DOHH2 (cell line): ENCODE measurements at regions not wholly inside any gene's neighbourhood (a gene's known extent, or its start where the extent isn't known, plus 50 kb on each side); places are given as distances from the start of the nearest gene placed in this dataset.

Experiments
- H3F3A ChIP-seq: fragments of 200-600 bp; sonication (generic), shearing (Covaris generic); 2 replicates; pipeline ENCODE4 v1.6.0; 2016; ENCODE audit warnings: antibody characterized with exemption, mild to moderate bottlenecking; ENCODE audit not compliant: control insufficient read depth, insufficient read depth
- H3K27ac ChIP-seq: fragments of 200-600 bp; sonication (generic); 2 replicates; pipeline ENCODE4 v1.5.1; 2014; ENCODE audit warnings: low read depth, mild to moderate bottlenecking, low read length, moderate library complexity
- H3K27me3 ChIP-seq: fragments of 200-600 bp; sonication (generic); 2 replicates; pipeline ENCODE4 v1.6.1; 2014; ENCODE audit warnings: mild to moderate bottlenecking, low read length, mixed read lengths; ENCODE audit not compliant: control insufficient read depth
- H3K36me3 ChIP-seq: fragments of 200-600 bp; sonication (generic); 2 replicates; pipeline ENCODE4 v1.6.1; 2014; ENCODE audit warnings: mild to moderate bottlenecking, low read length, moderate library complexity, mixed read lengths; ENCODE audit not compliant: control insufficient read depth
- H3K4me1 ChIP-seq: fragments of 200-600 bp; sonication (generic); 2 replicates; pipeline ENCODE4 v1.6.1; 2014; ENCODE audit warnings: mild to moderate bottlenecking, low read length, mixed read lengths; ENCODE audit not compliant: control insufficient read depth
- H3K4me2 ChIP-seq: fragments of 200-600 bp; sonication (generic); 2 replicates; pipeline ENCODE4 v1.6.0; 2014; ENCODE audit warnings: mild to moderate bottlenecking, low read length, moderate library complexity
- H3K4me3 ChIP-seq: fragments of 200-600 bp; sonication (generic); 2 replicates; pipeline ENCODE4 v1.5.1; 2014; ENCODE audit warnings: mild to moderate bottlenecking, low read length, mixed read lengths
- H3K79me2 ChIP-seq: fragments of 200-600 bp; sonication (generic); 2 replicates; pipeline ENCODE4 v1.6.1; 2014; ENCODE audit warnings: mild to moderate bottlenecking, low read length, mixed read lengths; ENCODE audit not compliant: control insufficient read depth
- H3K9me2 ChIP-seq: fragments of 200-600 bp; sonication (generic); replicated peaks from 2 replicates; pipeline ENCODE4 v1.6.1; 2014; ENCODE audit warnings: mild to moderate bottlenecking, low read length, mixed read lengths; ENCODE audit not compliant: control insufficient read depth
- H3K9me3 ChIP-seq: fragments of 200-600 bp; sonication (generic); 2 replicates; pipeline ENCODE4 v1.6.1; 2014; ENCODE audit warnings: antibody characterized with exemption, low read length, mixed read lengths; ENCODE audit not compliant: control insufficient read depth, insufficient read depth
- H4K20me1 ChIP-seq: fragments of 200-600 bp; sonication (generic); 2 replicates; pipeline ENCODE4 v1.6.0; 2014; ENCODE audit warnings: low read depth, mild to moderate bottlenecking, antibody characterized with exemption, low read length, moderate library complexity; ENCODE audit not compliant: control insufficient read depth, insufficient read depth
- CTCF ChIP-seq: fragments of 200-600 bp; sonication (generic); IDR thresholded peaks from one replicate; pipeline ENCODE4 v1.5.1; 2014; ENCODE audit warnings: antibody characterized with exemption, mild to moderate bottlenecking, low read depth, low read length; ENCODE audit not compliant: poor library complexity, severe bottlenecking
- EZH2phosphoT487 ChIP-seq: fragments of 200-600 bp; sonication (generic); IDR thresholded peaks from 2 replicates; pipeline ENCODE4 v1.6.1; 2017; ENCODE audit warnings: borderline replicate concordance, mild to moderate bottlenecking, antibody characterized with exemption, low read length, moderate library complexity, mixed read lengths

- H3K9me3 ChIP-seq: no peaks in the 10 kb centered on the region
- no peaks in the 10 kb centered on the region for H3K36me3 ChIP-seq
- no peak overlapping the region for H3K27ac ChIP-seq
- H4K20me1 ChIP-seq: no peaks in the 10 kb centered on the region
- no peak overlapping the region for H3K4me2 ChIP-seq
- H3K79me2 ChIP-seq: no peaks in the 10 kb centered on the region
- H3K4me3 ChIP-seq: no peak overlapping the region
- no peaks in the 10 kb centered on the region for H3F3A ChIP-seq
- H3K27me3 ChIP-seq: no peaks in the 10 kb centered on the region
- no peaks in the 10 kb centered on the region for H3K4me1 ChIP-seq
- TF ChIP-seq EZH2phosphoT487 (no peak), CTCF (no peak)
- H3K9me2 ChIP-seq: no peaks in the 10 kb centered on the region
Observed at GRCh38 chr12:118780939-118781338, 200.4 kb upstream of the SRRM4 start.

- H4K20me1 ChIP-seq: no peaks in the 10 kb centered on the region
- H3K9me3 ChIP-seq: no peaks in the 10 kb centered on the region
- no peaks in the 10 kb centered on the region for H3K4me1 ChIP-seq
- no peaks in the 10 kb centered on the region for H3K79me2 ChIP-seq
- H3K4me3 ChIP-seq: no peak overlapping the region
- H3K36me3 ChIP-seq: no peaks in the 10 kb centered on the region
- H3K27me3 ChIP-seq: no peaks in the 10 kb centered on the region
- H3K9me2 ChIP-seq: no peaks in the 10 kb centered on the region
- H3K27ac ChIP-seq: no peak overlapping the region
- no peak overlapping the region for H3K4me2 ChIP-seq
- TF ChIP-seq EZH2phosphoT487: no peak
- no peak for TF ChIP-seq CTCF
- H3F3A ChIP-seq: no peaks in the 10 kb centered on the region
Observed at GRCh38 chr12:118781692-118782091, 199.6 kb upstream of the SRRM4 start.

GRCh38 chr12:118783703-118784102 lies 197.6 kb upstream of the SRRM4 start:
- no peak overlapping the region for H3K4me3 ChIP-seq
- H3K79me2 ChIP-seq: no peaks in the 10 kb centered on the region
- no peak overlapping the region for H3K27ac ChIP-seq
- no peaks in the 10 kb centered on the region for H3K4me1 ChIP-seq
- H3K4me2 ChIP-seq: no peak overlapping the region
- no peak for TF ChIP-seq CTCF
- no peak for TF ChIP-seq EZH2phosphoT487
- H3K36me3 ChIP-seq: no peaks in the 10 kb centered on the region
- no peaks in the 10 kb centered on the region for H3F3A ChIP-seq
- no peaks in the 10 kb centered on the region for H3K9me2 ChIP-seq
- no peaks in the 10 kb centered on the region for H3K27me3 ChIP-seq
- H4K20me1 ChIP-seq: no peaks in the 10 kb centered on the region
- H3K9me3 ChIP-seq: no peaks in the 10 kb centered on the region

GRCh38 chr12:118790578-118790977 lies 190.8 kb upstream of the SRRM4 start:
- Histone ChIP-seq H3K4me1 (no peaks in the 10 kb centered on the region), H3K4me2 (no peak overlapping the region), H3F3A (no peaks in the 10 kb centered on the region), H3K4me3 (no peak overlapping the region), H3K79me2 (no peaks in the 10 kb centered on the region), H4K20me1 (no peaks in the 10 kb centered on the region), H3K27ac (no peak overlapping the region), H3K9me3 (no peaks in the 10 kb centered on the region), H3K9me2 (no peaks in the 10 kb centered on the region), H3K36me3 (no peaks in the 10 kb centered on the region), H3K27me3 (no peaks in the 10 kb centered on the region)
- TF ChIP-seq CTCF: no peak
- no peak for TF ChIP-seq EZH2phosphoT487
